ENCODE measurements at regions not wholly inside any gene's neighbourhood (a gene's known extent, or its start where the extent isn't known, plus 50 kb on each side); places are given as distances from the start of the nearest gene placed in this dataset.

DNA sequence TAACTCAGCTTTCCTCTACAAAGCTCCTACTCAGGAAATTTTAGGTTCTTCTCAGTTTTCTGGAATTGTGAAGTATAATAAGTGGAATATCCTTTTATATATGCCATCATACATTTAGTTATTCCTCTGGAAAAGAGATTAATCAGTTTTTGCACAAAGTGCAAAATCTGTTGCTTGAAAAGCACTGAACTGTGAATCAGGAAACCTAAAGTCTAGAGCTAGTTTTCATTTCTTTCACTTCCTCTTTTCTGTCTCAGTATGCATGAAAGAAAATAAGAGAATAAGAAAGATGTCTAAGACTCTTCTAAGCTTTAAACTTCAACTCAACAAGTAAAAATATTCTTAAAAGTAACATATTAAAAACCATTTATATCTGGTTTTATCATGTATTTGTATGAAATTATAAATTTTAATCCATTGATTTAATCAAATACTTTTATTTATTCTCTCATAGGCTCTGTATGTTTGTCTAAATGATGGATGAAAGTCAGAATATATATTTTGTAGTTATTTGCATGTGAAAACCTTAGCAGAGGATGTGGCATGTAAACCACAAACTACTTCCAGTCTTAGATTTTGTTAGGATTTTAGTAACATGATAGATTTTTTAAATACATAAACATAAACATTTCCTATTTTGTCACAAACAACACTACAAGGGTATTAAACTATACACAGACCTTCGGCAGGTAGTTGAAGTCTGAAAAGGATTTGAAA is 1073.0 kb downstream of the XPNPEP1 start:
- POLR2A ChIA-PET, result no interaction called here
- no peak overlapping the region for H3K27ac Mint-ChIP-seq
- H3K9me3 Mint-ChIP-seq, result no peaks in the 10 kb centered on the region
- TF ChIP-seq, protein P1, sequence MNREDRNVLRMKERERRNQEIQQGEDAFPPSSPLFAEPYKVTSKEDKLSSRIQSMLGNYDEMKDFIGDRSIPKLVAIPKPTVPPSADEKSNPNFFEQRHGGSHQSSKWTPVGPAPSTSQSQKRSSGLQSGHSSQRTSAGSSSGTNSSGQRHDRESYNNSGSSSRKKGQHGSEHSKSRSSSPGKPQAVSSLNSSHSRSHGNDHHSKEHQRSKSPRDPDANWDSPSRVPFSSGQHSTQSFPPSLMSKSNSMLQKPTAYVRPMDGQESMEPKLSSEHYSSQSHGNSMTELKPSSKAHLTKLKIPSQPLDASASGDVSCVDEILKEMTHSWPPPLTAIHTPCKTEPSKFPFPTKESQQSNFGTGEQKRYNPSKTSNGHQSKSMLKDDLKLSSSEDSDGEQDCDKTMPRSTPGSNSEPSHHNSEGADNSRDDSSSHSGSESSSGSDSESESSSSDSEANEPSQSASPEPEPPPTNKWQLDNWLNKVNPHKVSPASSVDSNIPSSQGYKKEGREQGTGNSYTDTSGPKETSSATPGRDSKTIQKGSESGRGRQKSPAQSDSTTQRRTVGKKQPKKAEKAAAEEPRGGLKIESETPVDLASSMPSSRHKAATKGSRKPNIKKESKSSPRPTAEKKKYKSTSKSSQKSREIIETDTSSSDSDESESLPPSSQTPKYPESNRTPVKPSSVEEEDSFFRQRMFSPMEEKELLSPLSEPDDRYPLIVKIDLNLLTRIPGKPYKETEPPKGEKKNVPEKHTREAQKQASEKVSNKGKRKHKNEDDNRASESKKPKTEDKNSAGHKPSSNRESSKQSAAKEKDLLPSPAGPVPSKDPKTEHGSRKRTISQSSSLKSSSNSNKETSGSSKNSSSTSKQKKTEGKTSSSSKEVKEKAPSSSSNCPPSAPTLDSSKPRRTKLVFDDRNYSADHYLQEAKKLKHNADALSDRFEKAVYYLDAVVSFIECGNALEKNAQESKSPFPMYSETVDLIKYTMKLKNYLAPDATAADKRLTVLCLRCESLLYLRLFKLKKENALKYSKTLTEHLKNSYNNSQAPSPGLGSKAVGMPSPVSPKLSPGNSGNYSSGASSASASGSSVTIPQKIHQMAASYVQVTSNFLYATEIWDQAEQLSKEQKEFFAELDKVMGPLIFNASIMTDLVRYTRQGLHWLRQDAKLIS (CRISPR knock-in tag; IDR thresholded peaks at IDR 0.05; ENCODE audit: borderline replicate concordance), result no peak
- H3K4me3 Mint-ChIP-seq, result no peak overlapping the region
- no peaks in the 10 kb centered on the region for H3K4me1 Mint-ChIP-seq
- no peaks in the 10 kb centered on the region for H3K27me3 Mint-ChIP-seq (ENCODE audit: low read depth)
- no peaks in the 10 kb centered on the region for H3K36me3 Mint-ChIP-seq
- no peak for DNase-seq (ENCODE audit: low spot score)
- no peak for ATAC-seq
- CTCF ChIA-PET, result no interaction called here

DNA sequence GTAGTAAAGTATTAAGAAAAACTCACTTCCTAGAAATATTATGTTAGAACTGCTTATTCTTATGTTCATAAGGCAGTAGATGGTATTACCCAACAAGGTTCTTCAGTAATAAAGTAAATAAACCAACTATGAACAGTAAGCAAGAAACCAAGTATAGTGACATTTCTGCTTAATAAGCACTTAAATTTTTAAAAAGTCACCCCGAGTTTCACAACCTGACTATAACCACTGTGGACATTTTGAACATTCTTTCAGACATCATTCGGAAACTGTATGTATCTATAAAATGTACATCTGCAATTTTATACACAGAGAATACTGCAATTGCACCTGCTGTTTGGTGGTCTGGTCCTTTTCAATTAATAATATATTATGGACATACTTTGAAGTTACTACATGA is 1073.6 kb downstream of the XPNPEP1 start:
- ChIA-PET CTCF (no interaction called here), POLR2A (no interaction called here)
- TF ChIP-seq NR1H2 (CRISPR knock-in tag; IDR thresholded peaks at IDR 0.05) (no peak), CBFB (CRISPR knock-in tag; IDR thresholded peaks at IDR 0.05; ENCODE audit: low read depth) (no peak), NFYB (CRISPR knock-in tag; conservative IDR thresholded peaks at IDR 0.05; ENCODE audit: low read depth) (no peak), SP1 (CRISPR knock-in tag; conservative IDR thresholded peaks at IDR 0.05) (no peak), GTF2I (CRISPR knock-in tag; conservative IDR thresholded peaks at IDR 0.05) (no peak), OVOL2 (CRISPR knock-in tag; IDR thresholded peaks at IDR 0.05; ENCODE audit: borderline replicate concordance) (no peak), NFATC4 (CRISPR knock-in tag; IDR thresholded peaks at IDR 0.05) (no peak), SOX15 (CRISPR knock-in tag; IDR thresholded peaks at IDR 0.05) (no peak), IRF2 (CRISPR knock-in tag; IDR thresholded peaks at IDR 0.05; ENCODE audit: borderline replicate concordance, low read depth) (no peak)
- TF ChIP-seq, protein P2, sequence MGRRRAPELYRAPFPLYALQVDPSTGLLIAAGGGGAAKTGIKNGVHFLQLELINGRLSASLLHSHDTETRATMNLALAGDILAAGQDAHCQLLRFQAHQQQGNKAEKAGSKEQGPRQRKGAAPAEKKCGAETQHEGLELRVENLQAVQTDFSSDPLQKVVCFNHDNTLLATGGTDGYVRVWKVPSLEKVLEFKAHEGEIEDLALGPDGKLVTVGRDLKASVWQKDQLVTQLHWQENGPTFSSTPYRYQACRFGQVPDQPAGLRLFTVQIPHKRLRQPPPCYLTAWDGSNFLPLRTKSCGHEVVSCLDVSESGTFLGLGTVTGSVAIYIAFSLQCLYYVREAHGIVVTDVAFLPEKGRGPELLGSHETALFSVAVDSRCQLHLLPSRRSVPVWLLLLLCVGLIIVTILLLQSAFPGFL (CRISPR knock-in tag; IDR thresholded peaks at IDR 0.05; ENCODE audit: borderline replicate concordance), result no peak
- Mint-ChIP-seq H3K4me1 (no peaks in the 10 kb centered on the region), H3K36me3 (no peaks in the 10 kb centered on the region), H3K4me3 (no peak overlapping the region), H3K27ac (no peak overlapping the region), H3K27me3 (ENCODE audit: low read depth) (no peaks in the 10 kb centered on the region), H3K9me3 (no peaks in the 10 kb centered on the region; the same call in 1 of the 2 replicates)
- no peak for DNase-seq (ENCODE audit: low spot score)
- no peak for ATAC-seq

DNA sequence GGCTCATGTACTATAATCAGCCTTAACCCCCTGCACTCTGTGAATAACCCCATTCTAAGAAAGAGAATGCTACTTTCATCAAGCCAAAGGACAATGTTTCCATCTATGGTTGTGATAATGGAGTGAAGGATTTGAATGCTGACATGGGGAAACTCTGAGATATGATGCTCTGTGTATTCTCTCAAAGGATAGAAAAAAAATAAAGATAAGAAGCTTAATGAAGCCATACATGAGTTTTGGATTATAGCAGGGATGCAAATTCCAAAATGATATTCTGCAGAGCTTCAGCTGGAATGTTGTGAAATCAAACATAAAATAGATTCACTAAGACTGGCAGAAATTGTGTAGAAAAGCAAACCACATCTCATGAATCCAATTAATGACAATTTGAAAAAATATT is 1074.1 kb downstream of the XPNPEP1 start:
- no peak overlapping the region for H3K4me3 Mint-ChIP-seq
- H3K27ac Mint-ChIP-seq, result no peak overlapping the region
- POLR2A ChIA-PET, result no interaction called here
- no peak for DNase-seq (ENCODE audit: low spot score)
- no peaks in the 10 kb centered on the region for H3K4me1 Mint-ChIP-seq
- CTCF ChIA-PET, result no interaction called here
- H3K36me3 Mint-ChIP-seq, result no peaks in the 10 kb centered on the region
- no peak for ATAC-seq
- H3K27me3 Mint-ChIP-seq (ENCODE audit: low read depth), result no peaks in the 10 kb centered on the region
- H3K9me3 Mint-ChIP-seq, result no peaks in the 10 kb centered on the region; the same call in 1 of the 2 replicates
- TF ChIP-seq OVOL2 (CRISPR knock-in tag; IDR thresholded peaks at IDR 0.05; ENCODE audit: borderline replicate concordance) (no peak), ELF4 (CRISPR knock-in tag; IDR thresholded peaks at IDR 0.05; ENCODE audit: low read depth) (no peak), ESRRA (CRISPR knock-in tag; IDR thresholded peaks at IDR 0.05; ENCODE audit: borderline replicate concordance) (no peak), CREB1 (CRISPR knock-in tag; IDR thresholded peaks at IDR 0.05) (no peak), SP1 (CRISPR knock-in tag; conservative IDR thresholded peaks at IDR 0.05) (no peak)
- TF ChIP-seq, protein P3, sequence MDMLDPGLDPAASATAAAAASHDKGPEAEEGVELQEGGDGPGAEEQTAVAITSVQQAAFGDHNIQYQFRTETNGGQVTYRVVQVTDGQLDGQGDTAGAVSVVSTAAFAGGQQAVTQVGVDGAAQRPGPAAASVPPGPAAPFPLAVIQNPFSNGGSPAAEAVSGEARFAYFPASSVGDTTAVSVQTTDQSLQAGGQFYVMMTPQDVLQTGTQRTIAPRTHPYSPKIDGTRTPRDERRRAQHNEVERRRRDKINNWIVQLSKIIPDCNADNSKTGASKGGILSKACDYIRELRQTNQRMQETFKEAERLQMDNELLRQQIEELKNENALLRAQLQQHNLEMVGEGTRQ (CRISPR knock-in tag; IDR thresholded peaks at IDR 0.05), result no peak
- TF ChIP-seq, protein P4, sequence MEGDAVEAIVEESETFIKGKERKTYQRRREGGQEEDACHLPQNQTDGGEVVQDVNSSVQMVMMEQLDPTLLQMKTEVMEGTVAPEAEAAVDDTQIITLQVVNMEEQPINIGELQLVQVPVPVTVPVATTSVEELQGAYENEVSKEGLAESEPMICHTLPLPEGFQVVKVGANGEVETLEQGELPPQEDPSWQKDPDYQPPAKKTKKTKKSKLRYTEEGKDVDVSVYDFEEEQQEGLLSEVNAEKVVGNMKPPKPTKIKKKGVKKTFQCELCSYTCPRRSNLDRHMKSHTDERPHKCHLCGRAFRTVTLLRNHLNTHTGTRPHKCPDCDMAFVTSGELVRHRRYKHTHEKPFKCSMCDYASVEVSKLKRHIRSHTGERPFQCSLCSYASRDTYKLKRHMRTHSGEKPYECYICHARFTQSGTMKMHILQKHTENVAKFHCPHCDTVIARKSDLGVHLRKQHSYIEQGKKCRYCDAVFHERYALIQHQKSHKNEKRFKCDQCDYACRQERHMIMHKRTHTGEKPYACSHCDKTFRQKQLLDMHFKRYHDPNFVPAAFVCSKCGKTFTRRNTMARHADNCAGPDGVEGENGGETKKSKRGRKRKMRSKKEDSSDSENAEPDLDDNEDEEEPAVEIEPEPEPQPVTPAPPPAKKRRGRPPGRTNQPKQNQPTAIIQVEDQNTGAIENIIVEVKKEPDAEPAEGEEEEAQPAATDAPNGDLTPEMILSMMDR (IDR thresholded peaks at IDR 0.05), result no peak
- TF ChIP-seq, protein P5, sequence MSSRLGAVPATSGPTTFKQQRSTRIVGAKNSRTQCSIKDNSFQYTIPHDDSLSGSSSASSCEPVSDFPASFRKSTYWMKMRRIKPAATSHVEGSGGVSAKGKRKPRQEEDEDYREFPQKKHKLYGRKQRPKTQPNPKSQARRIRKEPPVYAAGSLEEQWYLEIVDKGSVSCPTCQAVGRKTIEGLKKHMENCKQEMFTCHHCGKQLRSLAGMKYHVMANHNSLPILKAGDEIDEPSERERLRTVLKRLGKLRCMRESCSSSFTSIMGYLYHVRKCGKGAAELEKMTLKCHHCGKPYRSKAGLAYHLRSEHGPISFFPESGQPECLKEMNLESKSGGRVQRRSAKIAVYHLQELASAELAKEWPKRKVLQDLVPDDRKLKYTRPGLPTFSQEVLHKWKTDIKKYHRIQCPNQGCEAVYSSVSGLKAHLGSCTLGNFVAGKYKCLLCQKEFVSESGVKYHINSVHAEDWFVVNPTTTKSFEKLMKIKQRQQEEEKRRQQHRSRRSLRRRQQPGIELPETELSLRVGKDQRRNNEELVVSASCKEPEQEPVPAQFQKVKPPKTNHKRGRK (CRISPR knock-in tag; IDR thresholded peaks at IDR 0.05; ENCODE audit: borderline replicate concordance), result no peak
- TF ChIP-seq, protein P6, sequence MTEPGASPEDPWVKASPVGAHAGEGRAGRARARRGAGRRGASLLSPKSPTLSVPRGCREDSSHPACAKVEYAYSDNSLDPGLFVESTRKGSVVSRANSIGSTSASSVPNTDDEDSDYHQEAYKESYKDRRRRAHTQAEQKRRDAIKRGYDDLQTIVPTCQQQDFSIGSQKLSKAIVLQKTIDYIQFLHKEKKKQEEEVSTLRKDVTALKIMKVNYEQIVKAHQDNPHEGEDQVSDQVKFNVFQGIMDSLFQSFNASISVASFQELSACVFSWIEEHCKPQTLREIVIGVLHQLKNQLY (CRISPR knock-in tag; IDR thresholded peaks at IDR 0.05), result no peak
- TF ChIP-seq, protein P7, sequence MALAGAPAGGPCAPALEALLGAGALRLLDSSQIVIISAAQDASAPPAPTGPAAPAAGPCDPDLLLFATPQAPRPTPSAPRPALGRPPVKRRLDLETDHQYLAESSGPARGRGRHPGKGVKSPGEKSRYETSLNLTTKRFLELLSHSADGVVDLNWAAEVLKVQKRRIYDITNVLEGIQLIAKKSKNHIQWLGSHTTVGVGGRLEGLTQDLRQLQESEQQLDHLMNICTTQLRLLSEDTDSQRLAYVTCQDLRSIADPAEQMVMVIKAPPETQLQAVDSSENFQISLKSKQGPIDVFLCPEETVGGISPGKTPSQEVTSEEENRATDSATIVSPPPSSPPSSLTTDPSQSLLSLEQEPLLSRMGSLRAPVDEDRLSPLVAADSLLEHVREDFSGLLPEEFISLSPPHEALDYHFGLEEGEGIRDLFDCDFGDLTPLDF (CRISPR knock-in tag; IDR thresholded peaks at IDR 0.05), result no peak

All from WTC11 (cell line).